ENCODE measurements at regions not wholly inside any gene's neighbourhood (a gene's known extent, or its start where the extent isn't known, plus 50 kb on each side); places are given as distances from the start of the nearest gene placed in this dataset.

DNA sequence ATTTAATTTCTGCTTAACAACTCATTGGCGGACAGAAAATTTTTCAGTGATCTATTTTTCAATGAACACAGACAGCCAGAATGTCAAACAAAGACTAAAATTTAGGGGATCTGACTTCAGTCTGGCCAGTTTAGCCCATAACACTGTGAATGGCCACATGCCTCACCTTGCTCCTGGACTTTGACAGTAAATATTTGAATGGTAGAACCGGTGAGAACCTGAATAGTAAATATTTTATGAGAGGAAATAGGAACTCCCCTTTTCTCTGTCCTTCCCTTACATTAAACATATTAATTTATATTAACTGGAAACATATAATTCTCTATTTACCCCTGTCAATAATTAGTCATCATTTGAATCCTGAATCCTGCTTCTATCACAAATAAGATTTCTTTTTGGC lies 942.1 kb downstream of the KCNJ2 start:
- no peak overlapping the region for H3K27ac ChIP-seq (replicated peaks)
- intact Hi-C loops (cut with micrococcal nuclease) = loop anchor here (10.0 kb wide), 1 partner anchor 1433 kb away; no protein-coding TSS in a partner anchor
- peaks cover 19% of the 10 kb centered on the region for H3K27me3 ChIP-seq (ENCODE audit: low read depth)
- no peak for DNase-seq
- TF ChIP-seq, protein P1, sequence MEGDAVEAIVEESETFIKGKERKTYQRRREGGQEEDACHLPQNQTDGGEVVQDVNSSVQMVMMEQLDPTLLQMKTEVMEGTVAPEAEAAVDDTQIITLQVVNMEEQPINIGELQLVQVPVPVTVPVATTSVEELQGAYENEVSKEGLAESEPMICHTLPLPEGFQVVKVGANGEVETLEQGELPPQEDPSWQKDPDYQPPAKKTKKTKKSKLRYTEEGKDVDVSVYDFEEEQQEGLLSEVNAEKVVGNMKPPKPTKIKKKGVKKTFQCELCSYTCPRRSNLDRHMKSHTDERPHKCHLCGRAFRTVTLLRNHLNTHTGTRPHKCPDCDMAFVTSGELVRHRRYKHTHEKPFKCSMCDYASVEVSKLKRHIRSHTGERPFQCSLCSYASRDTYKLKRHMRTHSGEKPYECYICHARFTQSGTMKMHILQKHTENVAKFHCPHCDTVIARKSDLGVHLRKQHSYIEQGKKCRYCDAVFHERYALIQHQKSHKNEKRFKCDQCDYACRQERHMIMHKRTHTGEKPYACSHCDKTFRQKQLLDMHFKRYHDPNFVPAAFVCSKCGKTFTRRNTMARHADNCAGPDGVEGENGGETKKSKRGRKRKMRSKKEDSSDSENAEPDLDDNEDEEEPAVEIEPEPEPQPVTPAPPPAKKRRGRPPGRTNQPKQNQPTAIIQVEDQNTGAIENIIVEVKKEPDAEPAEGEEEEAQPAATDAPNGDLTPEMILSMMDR (IDR thresholded peaks at IDR 0.05; ENCODE audit: borderline replicate concordance) = no peak
- no peaks in the 10 kb centered on the region for H3K9me3 ChIP-seq (replicated peaks)
- H3K36me3 ChIP-seq = no peaks in the 10 kb centered on the region
- no peaks in the 10 kb centered on the region for H3K4me1 ChIP-seq
- no peak overlapping the region for H3K4me3 ChIP-seq

DNA sequence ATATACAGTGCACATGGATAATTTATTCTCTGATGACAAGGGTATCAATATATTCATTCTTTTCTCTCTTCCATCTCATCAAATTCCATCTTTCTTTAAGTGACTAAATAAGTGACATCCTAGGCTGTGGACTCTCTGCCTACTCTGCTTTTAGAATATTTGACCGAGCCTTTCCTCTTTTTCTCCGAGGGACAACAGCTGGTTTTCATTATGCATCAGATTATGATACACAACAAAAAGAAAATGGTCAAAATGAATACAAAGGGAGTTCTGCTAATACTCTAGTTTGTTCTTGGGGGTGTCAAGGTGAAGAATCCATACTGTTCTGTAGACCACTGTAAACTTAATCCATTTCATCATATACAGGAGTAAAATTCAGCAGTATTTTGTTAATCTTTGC lies 942.6 kb downstream of the KCNJ2 start:
- Histone ChIP-seq H3K36me3 (no peaks in the 10 kb centered on the region), H3K27me3 (ENCODE audit: low read depth) (peaks cover 19% of the 10 kb centered on the region), H3K27ac (replicated peaks) (no peak overlapping the region), H3K4me3 (no peak overlapping the region), H3K4me1 (no peaks in the 10 kb centered on the region), H3K9me3 (replicated peaks) (no peaks in the 10 kb centered on the region)
- TF ChIP-seq, protein P1 (IDR thresholded peaks at IDR 0.05; ENCODE audit: borderline replicate concordance) = no peak
- intact Hi-C loops (cut with micrococcal nuclease) = loop anchor here (10.0 kb wide), 1 partner anchor 1433 kb away; no protein-coding TSS in a partner anchor
- no peak for DNase-seq

DNA sequence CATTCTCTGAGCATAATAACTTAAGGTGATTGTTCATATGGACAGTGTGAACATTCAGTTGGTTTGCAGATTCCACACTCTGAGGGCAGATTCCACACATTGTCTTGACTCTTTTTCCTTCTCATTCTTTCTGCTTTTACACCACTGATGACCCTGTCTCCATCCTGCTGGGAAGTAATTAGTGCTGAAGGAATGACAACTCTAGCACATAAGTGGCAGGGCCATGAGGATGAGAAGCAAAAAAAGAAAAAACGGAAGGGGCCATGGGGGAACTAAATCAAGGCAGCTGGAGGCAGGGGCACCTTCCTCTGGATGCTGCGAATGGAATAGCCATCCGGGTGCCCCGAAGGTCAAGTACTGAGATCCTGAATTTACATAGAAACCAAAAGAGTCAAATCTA lies 944.0 kb downstream of the KCNJ2 start:
- Histone ChIP-seq H3K27ac (replicated peaks) (no peak overlapping the region), H3K36me3 (no peaks in the 10 kb centered on the region), H3K27me3 (ENCODE audit: low read depth) (peaks cover 19% of the 10 kb centered on the region), H3K4me3 (no peak overlapping the region), H3K4me1 (no peaks in the 10 kb centered on the region), H3K9me3 (replicated peaks) (no peaks in the 10 kb centered on the region)
- intact Hi-C loops (cut with micrococcal nuclease) = loop anchor here (10.0 kb wide), 1 partner anchor 1431 kb away; no protein-coding TSS in a partner anchor
- no peak for DNase-seq
- TF ChIP-seq, protein P1 (IDR thresholded peaks at IDR 0.05; ENCODE audit: borderline replicate concordance) = no peak

DNA sequence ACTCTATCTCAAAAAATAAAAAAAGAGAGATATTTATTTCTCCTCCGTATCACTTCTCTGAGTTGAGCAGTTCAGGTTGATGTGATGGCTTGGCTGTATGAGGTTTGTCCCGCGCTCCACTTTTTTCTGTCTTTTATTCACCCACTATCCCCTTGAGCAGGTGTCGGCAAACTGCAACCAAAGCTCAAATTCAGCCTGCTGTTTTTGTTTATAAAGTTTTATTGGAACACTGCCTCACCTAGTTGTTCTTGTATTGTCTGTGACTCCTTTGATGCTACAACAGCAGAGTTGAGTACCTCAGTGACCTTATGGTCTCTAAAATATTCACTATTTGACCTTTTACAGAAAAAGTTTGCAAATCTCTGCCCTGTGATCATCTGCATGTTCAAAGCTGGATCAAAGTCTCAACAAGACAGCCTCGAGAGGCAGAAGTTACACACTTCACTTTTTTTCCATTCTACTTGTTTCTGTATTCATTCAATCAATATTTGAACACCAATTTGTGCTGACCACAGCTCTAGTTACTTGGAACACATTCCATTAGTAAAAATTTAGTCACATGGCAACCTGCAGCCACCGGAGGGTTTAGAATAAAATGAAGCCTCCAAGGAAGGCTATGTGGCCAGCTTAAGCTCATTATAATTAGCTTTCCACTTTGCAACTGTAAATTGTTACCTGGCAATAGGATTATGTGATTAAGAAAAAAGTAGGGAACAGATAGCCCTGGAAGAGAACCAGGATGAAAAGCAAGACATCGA lies 945.8 kb downstream of the KCNJ2 start:
- no peak for DNase-seq
- TF ChIP-seq, protein P1 (IDR thresholded peaks at IDR 0.05; ENCODE audit: borderline replicate concordance) = no peak
- intact Hi-C loops (cut with micrococcal nuclease) = loop anchor here (5.0 to 10.0 kb wide), 2 partner anchors 347 to 1430 kb away; no protein-coding TSS in a partner anchor
- no peaks in the 10 kb centered on the region for H3K4me1 ChIP-seq
- H3K4me3 ChIP-seq = no peak overlapping the region
- H3K27ac ChIP-seq (replicated peaks) = no peak overlapping the region
- H3K9me3 ChIP-seq (replicated peaks) = no peaks in the 10 kb centered on the region
- no peaks in the 10 kb centered on the region for H3K36me3 ChIP-seq
- H3K27me3 ChIP-seq (ENCODE audit: low read depth) = peaks cover 19% of the 10 kb centered on the region

DNA sequence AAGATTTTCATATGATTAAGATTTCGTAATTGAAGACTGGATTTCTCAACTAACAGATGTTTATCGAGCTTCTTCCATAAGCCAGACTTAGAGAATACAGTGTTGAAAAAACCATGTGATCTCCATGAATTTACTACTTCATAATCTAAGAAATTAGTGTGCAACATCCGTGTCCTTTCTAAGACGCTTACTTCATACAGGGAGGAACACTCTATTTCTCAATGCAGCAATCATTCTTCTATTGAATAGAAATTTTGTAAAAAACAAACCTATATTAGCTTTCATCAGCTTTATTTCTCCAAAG lies 946.3 kb downstream of the KCNJ2 start:
- DNase-seq = no peak
- Histone ChIP-seq H3K4me1 (no peaks in the 10 kb centered on the region), H3K27ac (replicated peaks) (no peak overlapping the region), H3K4me3 (no peak overlapping the region), H3K36me3 (no peaks in the 10 kb centered on the region), H3K27me3 (ENCODE audit: low read depth) (peaks cover 19% of the 10 kb centered on the region), H3K9me3 (replicated peaks) (no peaks in the 10 kb centered on the region)
- TF ChIP-seq, protein P1 (IDR thresholded peaks at IDR 0.05; ENCODE audit: borderline replicate concordance) = no peak
- intact Hi-C loops (cut with micrococcal nuclease) = loop anchor here (5.0 to 10.0 kb wide), 2 partner anchors 347 to 1429 kb away; no protein-coding TSS in a partner anchor
